Lung microvascular endothelial cell (primary cell): ENCODE measurements at regions not wholly inside any gene's neighbourhood (a gene's known extent, or its start where the extent isn't known, plus 50 kb on each side); places are given as distances from the start of the nearest gene placed in this dataset.

Experiments used
- DNase-seq, 2 donors: peaks; one replicate each; pipeline versions ENCODE4 v3.0.0 to v3.0.0-alpha.2; 2010; ENCODE audit warnings: low read depth in 2 of 2

GRCh38 chr11:42175203-42175602 lies 715.8 kb upstream of the LRRC4C start:
- DNase-seq: no peak

DNA sequence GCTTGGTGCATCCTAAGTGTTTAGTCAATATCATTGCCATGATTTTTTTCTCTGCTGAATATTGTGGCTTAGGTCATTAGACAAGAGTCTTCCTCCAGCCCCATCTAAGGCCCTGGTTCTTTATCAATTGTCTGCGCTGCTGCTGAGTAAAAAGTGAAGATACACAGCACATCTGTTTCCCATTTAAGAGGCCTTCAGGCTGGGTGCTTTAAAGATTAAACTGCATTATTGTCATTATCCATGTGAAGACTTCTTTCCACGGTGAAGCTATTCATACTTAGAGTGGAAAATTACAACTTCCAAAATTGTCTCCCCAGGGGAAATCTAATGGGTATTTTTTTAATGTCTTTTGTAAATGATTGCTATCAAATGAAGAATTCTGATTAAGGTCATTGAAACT lies 719.8 kb upstream of the LRRC4C start:
- no peak for DNase-seq

DNA sequence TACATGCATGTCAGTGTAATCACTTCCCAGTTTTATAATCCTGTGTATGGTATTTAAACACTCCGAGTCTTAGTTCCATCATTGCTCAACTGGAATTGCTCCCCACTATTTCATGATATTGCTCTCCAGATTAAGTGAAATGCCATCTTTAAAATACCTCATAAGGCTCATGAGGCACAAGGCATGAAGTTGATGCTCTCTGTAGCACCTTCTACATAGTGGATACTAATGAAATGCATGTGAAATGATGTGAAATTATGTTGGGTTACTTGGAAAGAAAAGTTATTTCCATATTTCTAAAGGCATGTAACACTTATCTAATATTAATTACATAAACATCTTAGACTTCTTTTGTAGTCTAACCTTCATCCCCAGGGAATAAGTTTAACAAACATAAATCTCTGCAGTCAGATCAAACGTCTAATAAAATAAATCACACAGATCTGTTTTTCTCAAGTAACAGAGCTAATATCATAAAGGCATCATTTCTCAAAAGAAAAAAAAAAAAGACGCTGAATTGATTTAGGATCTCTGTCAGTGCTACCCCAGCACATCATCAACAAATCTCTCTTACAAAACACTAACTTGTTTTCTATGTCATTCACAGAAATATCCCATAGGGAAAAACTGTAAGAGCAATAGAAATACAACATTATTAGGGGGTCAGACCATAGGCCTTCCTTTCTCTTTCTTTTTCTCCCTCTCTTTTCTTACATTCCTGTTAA lies 736.0 kb upstream of the LRRC4C start:
- DNase-seq: no peak

DNA sequence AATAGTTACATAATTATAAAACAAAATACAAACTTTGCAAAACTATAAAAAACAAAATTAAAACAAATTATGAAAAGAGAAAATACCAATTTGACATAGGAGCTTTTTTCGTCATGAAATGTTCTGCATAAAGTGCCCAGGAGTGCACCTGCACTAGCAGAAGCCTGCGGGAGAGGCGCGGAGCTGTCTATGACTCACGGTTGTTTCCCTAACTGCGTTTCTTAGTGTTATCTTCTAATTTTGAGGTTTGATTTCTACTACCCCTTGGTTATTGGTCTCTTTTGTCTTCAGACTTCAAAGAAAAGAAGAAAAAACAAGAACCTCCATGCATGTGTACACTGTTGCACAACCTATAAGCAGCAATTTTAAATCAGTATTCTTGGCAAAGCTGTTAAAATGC lies 740.9 kb upstream of the LRRC4C start:
- no peak for DNase-seq

DNA sequence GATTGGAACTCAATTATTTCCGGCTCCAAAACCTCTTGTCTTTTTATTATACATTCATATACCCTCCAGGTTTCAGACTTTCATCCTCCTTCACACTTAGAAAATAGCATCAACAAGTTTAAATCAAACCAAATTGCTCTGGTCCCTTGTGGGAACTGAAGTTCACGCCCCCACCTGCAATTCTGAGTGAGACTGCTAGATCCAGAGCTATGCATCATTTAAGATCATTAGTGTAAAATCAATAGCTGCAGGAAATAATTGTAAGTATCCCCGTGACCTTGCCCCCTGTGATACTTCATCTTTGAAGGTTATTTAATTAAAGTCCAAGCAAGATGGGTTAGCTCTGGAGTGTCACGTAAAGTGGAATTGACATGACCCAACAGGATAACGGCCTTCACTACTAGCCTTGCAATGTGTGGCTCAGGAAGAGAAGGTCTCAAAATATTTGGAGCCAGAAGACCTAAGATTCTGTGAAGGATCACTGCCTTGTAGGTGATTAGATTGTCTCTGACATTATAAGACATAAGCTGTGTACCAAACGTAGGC lies 742.2 kb upstream of the LRRC4C start:
- DNase-seq: no peak

GRCh38 chr11:42205518-42205917 lies 746.1 kb upstream of the LRRC4C start:
- DNase-seq: no peak

GRCh38 chr11:42225664-42226063 lies 766.2 kb upstream of the LRRC4C start:
- DNase-seq: no peak

DNA sequence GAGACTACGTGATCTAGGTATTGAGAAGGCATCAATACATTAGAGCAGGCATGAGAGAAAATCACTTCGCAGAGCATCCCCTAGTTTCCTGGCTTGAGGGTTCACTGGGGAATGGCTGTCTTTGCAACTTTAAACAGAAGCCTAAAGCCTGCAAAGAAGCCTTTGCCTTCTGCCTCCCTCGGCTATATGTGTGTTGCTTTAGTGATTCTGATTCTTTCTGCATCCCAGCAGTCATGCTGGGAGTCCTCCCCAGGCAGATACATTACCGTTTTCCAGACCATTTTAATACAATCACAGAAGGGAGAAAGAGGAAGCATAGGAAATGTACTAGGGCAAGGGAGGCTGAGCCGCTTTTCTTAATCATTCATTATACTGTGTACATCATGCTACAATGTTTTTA lies 773.2 kb upstream of the LRRC4C start:
- no peak for DNase-seq

GRCh38 chr11:42234451-42234951 lies 775.0 kb upstream of the LRRC4C start:
- DNase-seq: no peak

- no peak for DNase-seq
Measured at GRCh38 chr11:42237701-42238235, 778.3 kb upstream of the LRRC4C start.

GRCh38 chr11:42239188-42239587 lies 779.7 kb upstream of the LRRC4C start:
- no peak for DNase-seq

GRCh38 chr11:42243385-42243784 lies 783.9 kb upstream of the LRRC4C start:
- DNase-seq: no peak

- DNase-seq: no peak
Measured at GRCh38 chr11:42244376-42244775, 784.9 kb upstream of the LRRC4C start.

GRCh38 chr11:42249401-42249800 lies 789.9 kb upstream of the LRRC4C start:
- no peak for DNase-seq

- DNase-seq: no peak
Measured at GRCh38 chr11:42249956-42250355, 790.5 kb upstream of the LRRC4C start.

DNA sequence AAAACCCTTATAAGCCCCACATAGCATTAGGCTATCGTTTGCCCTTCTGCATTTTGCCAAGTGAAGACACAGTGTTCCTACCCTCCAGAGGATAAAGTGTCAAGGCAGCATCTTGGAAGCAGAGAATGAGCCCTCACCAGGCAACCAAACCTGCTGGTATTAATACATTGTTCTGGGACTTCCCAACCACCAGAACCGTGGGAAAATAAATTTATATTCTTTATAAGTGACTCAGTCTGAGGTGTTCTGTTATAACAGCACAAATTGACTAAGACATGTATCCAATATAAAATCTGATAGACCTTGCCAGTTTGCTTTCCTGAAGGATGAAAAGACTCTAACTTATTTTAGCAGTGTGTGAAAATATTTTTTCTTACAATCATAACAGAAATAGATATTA lies 792.5 kb upstream of the LRRC4C start:
- no peak for DNase-seq

DNA sequence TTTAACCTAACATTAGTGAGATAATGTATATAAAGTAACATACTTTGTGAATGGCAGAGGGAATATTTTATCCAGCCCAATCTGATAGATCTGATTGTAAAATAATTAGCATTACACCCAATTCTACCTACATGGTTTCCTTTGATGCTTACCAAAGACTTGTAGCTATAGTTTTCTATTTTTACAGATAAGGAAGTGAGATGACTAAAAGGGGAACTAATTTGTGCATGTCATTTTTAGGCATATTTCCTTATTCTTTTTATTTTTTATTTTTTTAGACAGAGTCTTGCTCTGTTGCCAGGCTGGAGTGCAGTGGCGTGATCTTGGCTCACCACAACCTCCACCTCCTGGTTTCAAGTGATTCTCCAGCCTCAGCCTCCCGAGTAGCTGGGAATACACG lies 793.7 kb upstream of the LRRC4C start:
- DNase-seq: no peak

- no peak for DNase-seq
Measured at GRCh38 chr11:42255906-42256305, 796.5 kb upstream of the LRRC4C start.

- DNase-seq: no peak
Measured at GRCh38 chr11:42257534-42257933, 798.1 kb upstream of the LRRC4C start.

GRCh38 chr11:42265072-42265471 lies 805.6 kb upstream of the LRRC4C start:
- DNase-seq: no peak

- DNase-seq: no peak
Measured at GRCh38 chr11:42271306-42271705, 811.9 kb upstream of the LRRC4C start.

GRCh38 chr11:42273977-42274376 lies 814.5 kb upstream of the LRRC4C start:
- DNase-seq: no peak

- DNase-seq: no peak
Measured at GRCh38 chr11:42296910-42297309, 837.5 kb upstream of the LRRC4C start.
